HEK293 (cell line): ENCODE measurements at regions not wholly inside any gene's neighbourhood (a gene's known extent, or its start where the extent isn't known, plus 50 kb on each side); places are given as distances from the start of the nearest gene placed in this dataset.

Experiments
- CTCF ChIA-PET: fragments of 350-600 bp; formaldehyde crosslinking; extraction: SDS; loops from one replicate; lab custom pipeline; 2021; ENCODE audit warnings: antibody characterized with exemption; lab: Yijun Ruan, JAX
- POLR2A ChIA-PET: fragments of 300-600 bp; formaldehyde crosslinking; extraction: SDS; loops from one replicate; lab custom pipeline; 2020; ENCODE audit warnings: antibody characterized with exemption, inconsistent platforms; lab: Yijun Ruan, JAX
- H3K27ac ChIP-seq: fragments of 200-500 bp; sonication (Bioruptor generic); 2 replicates; pipeline ENCODE4 v1.5.1; 2014; ENCODE audit warnings: low read depth, low read length, control low read depth, inconsistent platforms; ENCODE audit errors: extremely low read depth
- H3K36me3 ChIP-seq, 2 experiments: fragments of 200-500 bp in 1 of 2; sonication (Bioruptor generic) in 1 of 2; 1 replicate in 1 of 2; 2 replicates in 1 of 2; pipeline ENCODE4 v1.5.1; 2014 to 2017; ENCODE audit warnings: inconsistent platforms in 2 of 2, low read length in 2 of 2; ENCODE audit not compliant: control insufficient read depth in 2 of 2, insufficient read depth in 1 of 2
- H3K4me1 ChIP-seq: fragments of 200-500 bp; sonication (Bioruptor generic); 2 replicates; pipeline ENCODE4 v1.5.1; 2014; ENCODE audit warnings: mild to moderate bottlenecking, low read length, inconsistent platforms; ENCODE audit not compliant: control insufficient read depth, insufficient read depth
- H3K4me3 ChIP-seq: 2 replicates; pipeline ENCODE4 v1.5.1; 2011; ENCODE audit warnings: low read depth, mild to moderate bottlenecking, control low read depth, low read length, moderate library complexity
- H3K9me3 ChIP-seq: fragments of 200-500 bp; sonication (Bioruptor generic); 2 replicates; pipeline ENCODE4 v1.5.1; 2014; ENCODE audit warnings: low read depth, low read length, inconsistent platforms; ENCODE audit not compliant: control insufficient read depth, insufficient read depth
- BCL11B ChIP-seq: fragments of 450-650 bp; formaldehyde crosslinking; IDR thresholded peaks from 2 replicates; pipeline ENCODE4 v1.5.1; 2016; ENCODE audit warnings: low read depth, missing biosample characterization, missing genetic modification characterization
- HOXD13 ChIP-seq: sonication (generic); formaldehyde crosslinking; IDR thresholded peaks from 2 replicates; pipeline ENCODE4 v1.8.0; 2022; ENCODE audit warnings: missing genetic modification reagents, borderline replicate concordance
- IKZF3 ChIP-seq: fragments of 450-650 bp; IDR thresholded peaks from 2 replicates; pipeline ENCODE4 v1.5.0; 2018; ENCODE audit warnings: missing biosample characterization, mild to moderate bottlenecking, missing genetic modification characterization, moderate library complexity
- PRDM2 ChIP-seq: fragments of 450-650 bp; formaldehyde crosslinking; IDR thresholded peaks from 2 replicates; pipeline ENCODE4 v1.5.1; 2016; ENCODE audit warnings: missing biosample characterization, missing genetic modification characterization, borderline replicate concordance
- SCRT2 ChIP-seq: fragments of 450-650 bp; formaldehyde crosslinking; IDR thresholded peaks from 2 replicates; pipeline ENCODE4 v1.5.1; 2016; ENCODE audit warnings: missing biosample characterization, missing genetic modification characterization
- SETDB1 ChIP-seq: IDR thresholded peaks from one replicate; pipeline ENCODE4 v1.6.1; 2017; ENCODE audit warnings: mild to moderate bottlenecking, low read length, moderate library complexity, mixed read lengths; ENCODE audit not compliant: insufficient read length
- YY1 ChIP-seq: fragments of 450-650 bp; formaldehyde crosslinking; IDR thresholded peaks from 2 replicates; pipeline ENCODE4 v1.5.1; 2018; ENCODE audit warnings: missing biosample characterization, missing genetic modification characterization
- ZBTB21 ChIP-seq: fragments of 450-650 bp; formaldehyde crosslinking; IDR thresholded peaks from 2 replicates; pipeline ENCODE4 v1.5.1; 2017; ENCODE audit warnings: missing biosample characterization, missing genetic modification characterization
- ZFP37 ChIP-seq: fragments of 450-650 bp; formaldehyde crosslinking; IDR thresholded peaks from 2 replicates; pipeline ENCODE4 v1.5.1; 2016; ENCODE audit warnings: missing biosample characterization, missing genetic modification characterization
- ZNF37A ChIP-seq: fragments of 450-650 bp; IDR thresholded peaks from 2 replicates; pipeline ENCODE4 v1.5.1; 2018; ENCODE audit warnings: missing biosample characterization, missing genetic modification characterization
- ZNF433 ChIP-seq: fragments of 450-650 bp; formaldehyde crosslinking; IDR thresholded peaks from 2 replicates; pipeline ENCODE4 v1.5.1; 2016; ENCODE audit warnings: missing biosample characterization, missing genetic modification characterization, low read depth
- ZNF549 ChIP-seq: fragments of 450-650 bp; IDR thresholded peaks from 2 replicates; pipeline ENCODE4 v1.5.1; 2018; ENCODE audit warnings: missing biosample characterization, missing genetic modification characterization, mild to moderate bottlenecking, inconsistent platforms, moderate library complexity
- ZNF596 ChIP-seq: fragments of 450-650 bp; IDR thresholded peaks from 2 replicates; pipeline ENCODE4 v1.5.0; 2018; ENCODE audit warnings: missing biosample characterization, mild to moderate bottlenecking, missing genetic modification characterization, moderate library complexity
- ZNF623 ChIP-seq: fragments of 450-650 bp; formaldehyde crosslinking; IDR thresholded peaks from 2 replicates; pipeline ENCODE4 v1.5.1; 2016; ENCODE audit warnings: missing biosample characterization, missing genetic modification characterization
- ZNF701 ChIP-seq: fragments of 450-650 bp; formaldehyde crosslinking; IDR thresholded peaks from 2 replicates; pipeline ENCODE4 v1.5.1; 2016; ENCODE audit warnings: missing biosample characterization, missing genetic modification characterization
- ZSCAN5A ChIP-seq: fragments of 450-650 bp; formaldehyde crosslinking; IDR thresholded peaks from 2 replicates; pipeline ENCODE4 v1.5.1; 2016; ENCODE audit warnings: missing biosample characterization, missing genetic modification characterization

GRCh38 chr7:126378642-126379041 lies 874.1 kb downstream of the GRM8 start:
- no peak for TF ChIP-seq PRDM2 (tag by site-specific recombination)
- no peak for TF ChIP-seq IKZF3
- TF ChIP-seq ZBTB21 (tag by site-specific recombination): no peak
- no peak for TF ChIP-seq ZNF701 (tag by site-specific recombination)
- no peak for TF ChIP-seq ZNF549 (tag by site-specific recombination)
- TF ChIP-seq ZSCAN5A (tag by site-specific recombination): no peak
- no peak for TF ChIP-seq ZNF623 (tag by site-specific recombination)
- TF ChIP-seq ZNF596: no peak
- no peak for TF ChIP-seq SCRT2
- TF ChIP-seq ZNF433: no peak
- TF ChIP-seq, all 188 proteins: peak for 0
- POLR2A ChIA-PET: no interaction called here
- H3K9me3 ChIP-seq: no peaks in the 10 kb centered on the region

GRCh38 chr7:126370038-126370668 lies 882.6 kb downstream of the GRM8 start:
- no peaks in the 10 kb centered on the region for H3K4me1 ChIP-seq
- H3K27ac ChIP-seq: no peak overlapping the region
- no peaks in the 10 kb centered on the region for H3K9me3 ChIP-seq
- TF ChIP-seq SCRT2 (no peak), ZNF37A (tag by site-specific recombination) (no peak), BCL11B (tag by site-specific recombination) (no peak)
- no peak overlapping the region for H3K4me3 ChIP-seq
- H3K36me3 ChIP-seq: no peaks in the 10 kb centered on the region
- POLR2A ChIA-PET: no interaction called here
- CTCF ChIA-PET: no interaction called here

More at GRCh38 chr7:126378642-126379041, 874.1 kb downstream of the GRM8 start:
- H3K27ac ChIP-seq: no peak overlapping the region
- CTCF ChIA-PET: interaction anchor here (0.7 kb wide), 1 partner anchor 539 kb away, joined by 6 read pairs; no protein-coding TSS in a partner anchor
- no peaks in the 10 kb centered on the region for H3K36me3 ChIP-seq
- no peak overlapping the region for H3K4me3 ChIP-seq
- H3K4me1 ChIP-seq: no peaks in the 10 kb centered on the region

GRCh38 chr7:126362746-126363145 lies 890.0 kb downstream of the GRM8 start:
- TF ChIP-seq SETDB1: no peak
- no peak for TF ChIP-seq ZFP37 (tag by site-specific recombination)
- no peak for TF ChIP-seq HOXD13 (CRISPR knock-in tag)
- TF ChIP-seq YY1 (tag by site-specific recombination): no peak
- TF ChIP-seq ZBTB21 (tag by site-specific recombination): no peak
- ChIA-PET POLR2A (no interaction called here), CTCF (no interaction called here)
- Histone ChIP-seq H3K4me1 (no peaks in the 10 kb centered on the region), H3K27ac (no peak overlapping the region), H3K9me3 (no peaks in the 10 kb centered on the region), H3K36me3 (no peaks in the 10 kb centered on the region), H3K4me3 (no peak overlapping the region)
